Fibroblast of the conjunctiva (primary cell): ENCODE measurements at regions not wholly inside any gene's neighbourhood (a gene's known extent, or its start where the extent isn't known, plus 50 kb on each side); places are given as distances from the start of the nearest gene placed in this dataset.
A peak's percentile ranks its signal among the peaks of the same experiment; 100 is the strongest.
"Not testable (repeated sequence)": the region's sequence is repeated elsewhere in the genome, so short reads cannot be mapped to it uniquely, and the experiment has no call there.

Source experiments
- DNase-seq: peaks from one replicate; pipeline ENCODE4 v3.0.0-alpha.2; 2010; ENCODE audit warnings: low read depth

DNA sequence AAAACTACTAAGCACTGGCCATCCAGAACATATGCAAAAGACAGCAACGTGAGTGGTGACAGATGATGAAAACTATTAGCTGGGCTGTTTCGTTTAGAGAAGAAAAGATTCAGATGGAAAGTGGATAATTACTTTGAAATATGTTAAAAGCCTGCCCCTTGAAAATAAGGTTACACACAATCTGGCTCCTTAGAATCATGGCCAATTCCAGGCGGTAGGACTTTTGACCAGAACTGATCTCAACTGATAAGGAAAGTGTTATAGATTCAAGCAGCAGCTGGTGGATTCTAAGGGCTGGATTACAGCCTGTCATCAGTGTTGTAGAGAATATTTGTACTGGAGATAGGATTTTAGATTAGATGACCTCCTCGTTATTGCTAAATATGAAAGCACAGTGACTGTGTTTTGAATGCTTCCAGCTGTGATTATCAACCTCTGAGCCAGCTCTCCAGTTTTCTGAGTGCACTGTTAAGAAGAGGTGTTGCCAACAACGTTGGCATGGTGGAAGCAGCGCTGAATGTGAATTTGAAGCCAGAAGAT, 75.1 kb downstream of the KBTBD2 start:
- not testable (repeated sequence) for DNase-seq

DNA sequence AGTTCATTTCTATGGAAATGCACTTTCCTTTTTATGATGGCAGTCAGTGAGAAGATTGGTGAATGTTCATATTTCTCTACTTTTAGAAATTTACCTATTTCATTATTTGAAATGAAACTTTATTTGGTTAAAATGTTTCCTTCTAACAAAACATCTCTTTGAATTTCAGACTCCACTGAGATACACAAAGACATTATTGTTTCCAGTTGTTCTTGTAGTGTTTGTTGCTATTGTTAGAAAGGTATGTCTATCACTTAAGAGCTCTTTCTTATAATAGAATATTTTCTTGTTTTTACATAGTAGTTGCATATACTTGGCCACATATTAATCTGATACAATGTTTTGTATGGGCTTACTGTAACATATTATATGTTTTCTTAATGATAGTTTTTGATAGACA, 76.8 kb downstream of the KBTBD2 start:
- DNase-seq, result not testable (repeated sequence)

DNA sequence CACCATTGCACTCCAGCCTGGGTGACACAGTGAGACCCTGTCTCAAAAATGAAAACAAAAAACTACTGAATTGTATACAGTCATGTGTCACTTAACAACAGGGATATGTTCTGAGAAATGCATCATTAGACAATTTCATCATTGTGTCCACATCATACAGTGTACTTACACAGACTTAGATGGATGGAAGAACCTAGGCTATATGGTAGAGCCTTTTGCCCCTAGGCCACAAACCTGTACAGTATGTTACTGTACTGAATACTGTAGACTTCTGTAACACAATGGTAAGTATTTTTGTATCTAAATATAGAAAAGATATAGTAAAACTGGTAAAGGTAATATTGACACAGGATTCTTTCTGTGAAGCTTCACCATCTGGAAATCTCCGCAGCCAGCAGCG, 81.7 kb downstream of the KBTBD2 start:
- no peak for DNase-seq

DNA sequence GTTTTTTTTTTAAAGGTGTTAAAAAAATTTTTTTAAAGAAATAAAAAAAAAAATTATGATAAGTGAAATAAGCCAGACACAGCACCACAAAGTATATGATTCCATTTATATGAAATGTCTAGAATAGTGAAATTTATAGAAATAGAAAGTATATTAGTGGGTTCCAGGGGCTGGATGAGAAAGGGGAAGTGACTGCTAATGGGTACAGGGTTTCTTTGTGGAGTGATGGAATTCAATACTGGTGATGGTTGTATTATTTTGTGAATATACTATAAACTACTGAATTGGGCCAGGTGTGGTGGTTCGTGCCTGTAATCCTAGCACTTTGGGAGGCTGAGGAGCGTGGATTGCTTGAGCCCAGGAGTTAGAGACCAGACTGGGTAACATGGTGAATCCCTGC, 82.2 kb downstream of the KBTBD2 start:
- DNase-seq, result no peak

DNA sequence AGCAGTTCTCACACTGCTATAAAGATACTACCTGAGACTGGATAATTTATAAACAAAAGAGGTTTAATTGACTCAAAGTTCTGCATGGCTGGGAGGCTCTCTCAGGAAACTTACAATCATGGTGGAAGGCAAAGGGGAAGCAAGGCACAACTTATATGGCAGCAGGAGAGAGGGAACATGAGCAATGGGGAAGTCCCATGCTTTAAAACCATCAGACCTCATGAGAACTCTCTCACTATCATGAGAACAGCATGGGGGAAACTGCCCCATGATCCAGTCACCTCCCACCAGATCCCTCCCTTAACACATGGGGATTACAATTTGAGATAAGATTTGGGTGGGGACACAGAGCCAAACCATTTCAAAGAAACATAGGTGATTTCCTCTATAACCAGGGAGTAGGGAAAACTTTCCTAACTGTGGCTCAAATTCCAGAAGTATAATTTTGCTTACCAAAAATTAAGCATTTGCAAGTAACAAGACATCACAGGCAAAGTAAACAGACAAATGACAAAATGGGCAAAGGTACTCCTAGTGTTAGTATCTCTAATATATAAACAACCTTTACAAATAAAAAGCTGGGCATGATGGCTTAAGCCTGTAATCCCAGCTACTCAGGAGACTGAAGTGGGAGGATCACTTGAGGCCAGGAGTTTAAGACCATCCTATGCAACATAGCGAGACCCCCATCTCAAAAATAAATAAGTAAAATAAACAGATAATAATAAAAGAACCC, 88.0 kb downstream of the KBTBD2 start:
- DNase-seq, result no peak

DNA sequence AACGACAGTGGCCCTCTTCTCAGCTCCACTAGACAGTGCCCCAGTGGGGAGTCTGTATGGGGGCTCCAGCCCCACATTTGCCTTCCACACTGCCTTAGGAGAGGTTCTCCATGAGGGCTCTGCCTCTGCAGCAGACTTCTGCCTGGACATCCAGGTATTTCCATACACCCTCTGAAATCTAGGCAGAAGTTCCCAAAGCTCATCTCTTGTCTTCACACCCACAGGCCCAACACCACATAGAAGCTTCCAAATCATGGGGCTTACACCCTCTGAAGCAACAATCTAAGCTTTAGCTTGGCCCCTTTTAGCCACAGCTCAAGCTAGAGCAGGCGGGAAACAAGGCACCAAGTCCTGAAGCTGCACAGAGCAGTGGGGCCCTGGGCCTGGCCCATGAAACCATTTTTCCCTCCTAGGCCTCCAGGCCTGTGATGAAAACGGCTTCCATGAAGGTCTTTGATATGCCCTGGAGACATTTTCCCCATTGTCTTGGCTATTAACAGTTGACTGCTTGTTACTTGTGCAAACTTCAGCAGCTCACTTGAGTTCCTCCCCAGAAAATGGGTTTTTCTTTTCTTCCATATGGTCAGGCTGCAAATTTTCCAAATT, 89.2 kb downstream of the KBTBD2 start:
- DNase-seq, result no peak

DNA sequence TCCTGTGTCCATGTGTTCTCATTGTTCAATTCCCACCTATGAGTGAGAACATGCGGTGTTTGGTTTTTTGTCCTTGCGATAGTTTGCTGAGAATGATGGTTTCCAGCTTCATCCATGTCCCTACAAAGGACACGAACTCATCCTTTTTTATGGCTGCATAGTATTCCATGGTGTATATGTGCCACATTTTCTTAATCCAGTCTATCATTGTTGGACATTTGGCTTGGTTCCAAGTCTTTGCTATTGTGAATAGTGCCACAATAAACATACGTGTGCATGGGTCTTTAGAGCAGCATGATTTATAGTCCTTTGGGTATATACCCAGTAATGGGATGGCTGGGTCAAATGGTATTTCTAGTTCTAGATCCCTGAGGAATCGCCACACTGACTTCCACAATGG, 98.5 kb downstream of the KBTBD2 start:
- DNase-seq, result not testable (repeated sequence)

DNA sequence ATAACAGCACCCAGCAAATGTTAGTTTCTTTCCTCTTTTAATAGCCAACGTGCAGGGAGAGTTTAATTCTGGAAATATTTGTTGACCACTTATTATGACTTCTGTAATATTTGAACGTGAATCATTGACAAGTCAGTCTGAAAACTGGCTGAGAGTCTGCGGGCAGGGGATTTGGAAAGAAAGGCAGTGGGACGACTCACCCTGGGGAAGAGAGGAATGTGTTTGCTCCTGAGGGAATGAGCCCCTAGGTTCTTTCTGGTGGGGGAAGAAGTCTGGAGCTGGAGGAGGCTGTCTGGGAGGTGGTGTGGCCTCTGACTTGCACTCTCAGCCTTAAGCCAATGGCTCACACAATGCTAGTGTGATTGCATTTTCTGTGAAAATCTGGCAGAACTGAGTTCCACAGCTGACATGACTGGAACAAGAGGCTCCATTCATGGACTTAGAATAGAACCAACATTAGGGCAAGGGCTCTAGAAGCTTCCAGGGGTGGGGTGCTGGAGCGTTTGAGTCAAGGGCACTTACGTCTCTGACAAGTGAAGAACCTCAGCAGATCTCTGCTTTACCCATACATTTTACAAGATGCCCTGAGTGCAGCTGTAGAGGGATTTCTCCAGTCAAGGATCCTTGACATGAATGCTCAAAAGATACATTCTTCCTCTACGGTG, 100.7 kb downstream of the KBTBD2 start:
- peak; percentile 3 for DNase-seq

DNA sequence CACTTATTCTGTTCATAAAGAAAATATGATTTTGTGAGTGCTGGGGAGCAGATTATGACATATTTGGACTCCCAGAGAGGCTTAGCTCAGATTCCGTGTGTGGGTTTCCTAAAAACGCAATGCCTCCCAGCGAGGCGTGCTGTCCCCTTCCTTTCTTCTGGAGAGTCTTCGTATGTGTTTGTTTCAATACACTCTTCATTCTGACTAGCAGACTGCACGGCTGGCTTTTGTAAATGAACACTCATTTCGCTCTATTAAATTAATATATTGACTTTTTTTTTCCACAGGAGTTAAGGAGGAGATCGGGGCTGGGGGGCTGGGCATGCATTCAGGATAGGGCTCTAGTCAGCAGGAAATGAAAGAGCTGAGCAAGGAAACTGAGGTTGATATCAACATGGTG, 102.3 kb downstream of the KBTBD2 start:
- DNase-seq, result not testable (repeated sequence)

DNA sequence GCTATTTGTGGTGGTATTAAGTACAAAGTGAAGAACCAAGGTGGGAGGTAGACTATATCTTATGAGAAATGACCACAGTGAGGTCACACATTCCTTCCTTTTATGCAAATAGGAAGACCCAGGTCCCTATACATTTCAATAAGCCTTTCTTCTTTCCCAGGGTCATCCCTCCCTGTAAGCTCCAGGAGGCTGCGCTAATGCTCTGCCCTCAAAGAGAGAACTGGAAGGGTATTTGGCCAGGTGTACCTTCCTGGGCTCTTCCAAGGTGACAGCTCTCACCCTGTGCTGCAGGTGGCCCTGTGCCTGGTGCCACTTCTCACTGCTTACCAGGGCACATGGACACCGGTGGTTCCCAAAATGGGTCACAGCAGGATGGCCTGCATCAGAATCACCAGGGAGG, 103.4 kb downstream of the KBTBD2 start:
- not testable (repeated sequence) for DNase-seq

DNA sequence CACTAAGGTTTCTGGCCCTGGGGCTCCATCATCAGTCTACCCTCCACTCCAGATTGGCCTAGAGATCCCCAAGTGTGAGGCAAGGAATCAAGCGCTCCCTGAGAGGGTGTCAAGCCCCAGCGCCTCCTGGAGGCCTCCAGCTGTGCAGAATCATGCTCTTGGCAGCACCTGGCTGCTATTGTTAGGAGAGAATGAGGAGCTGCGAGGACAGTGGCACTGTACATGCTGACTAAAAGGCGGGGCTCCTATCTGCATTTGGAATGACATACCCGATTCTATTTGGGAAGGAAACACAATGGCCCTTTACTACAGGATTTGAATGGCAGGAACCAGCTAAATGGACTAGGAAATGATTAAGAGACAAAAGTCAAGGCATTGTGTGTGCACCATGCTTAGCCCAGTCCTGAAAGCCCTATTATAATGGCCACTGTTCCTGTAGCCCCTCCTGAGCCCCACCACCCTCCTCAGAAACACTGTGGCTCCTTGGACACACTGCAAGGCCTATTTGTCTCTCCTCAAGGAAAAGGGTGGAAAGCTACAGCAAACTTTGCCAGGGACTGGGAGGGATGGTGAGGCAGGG, 106.1 kb downstream of the KBTBD2 start:
- DNase-seq, result not testable (repeated sequence)

DNA sequence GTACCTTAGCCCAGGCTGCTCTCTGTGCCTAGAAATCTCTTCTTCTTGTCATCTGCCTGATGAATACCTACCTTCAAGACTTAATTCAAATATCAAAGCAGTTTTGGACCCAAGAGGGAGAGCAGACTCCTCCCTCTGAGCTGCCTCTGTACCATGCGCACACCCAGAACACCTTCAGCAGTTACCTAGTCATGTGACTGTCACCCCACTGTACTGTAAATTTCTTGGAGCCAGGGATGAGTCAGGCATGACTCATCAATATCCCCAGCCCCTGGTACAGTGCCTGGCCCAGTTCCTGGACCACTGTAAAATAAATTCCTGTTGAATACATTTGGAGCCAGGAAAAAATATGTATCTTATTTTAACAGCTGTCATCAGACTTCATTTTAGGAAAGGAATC, 111.7 kb downstream of the KBTBD2 start:
- not testable (repeated sequence) for DNase-seq

DNA sequence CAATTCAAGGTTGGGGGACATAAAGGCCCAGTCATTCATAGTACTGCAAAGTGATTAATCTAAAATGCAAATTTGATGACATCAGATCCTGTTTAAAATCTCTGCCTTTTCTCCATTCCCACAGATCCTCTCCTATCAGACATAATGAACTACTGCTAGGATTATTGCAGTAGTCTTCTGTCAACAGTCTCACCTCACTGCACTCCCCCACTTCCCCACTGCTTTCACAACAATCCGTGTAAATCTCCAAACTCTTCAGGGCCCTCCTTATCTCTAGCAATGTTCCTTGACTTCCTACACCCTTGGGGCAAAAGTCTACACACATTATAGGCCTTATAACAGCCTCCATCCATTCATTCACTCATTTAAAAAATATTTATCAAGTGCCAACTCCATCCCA, 112.4 kb downstream of the KBTBD2 start:
- DNase-seq, result no peak

DNA sequence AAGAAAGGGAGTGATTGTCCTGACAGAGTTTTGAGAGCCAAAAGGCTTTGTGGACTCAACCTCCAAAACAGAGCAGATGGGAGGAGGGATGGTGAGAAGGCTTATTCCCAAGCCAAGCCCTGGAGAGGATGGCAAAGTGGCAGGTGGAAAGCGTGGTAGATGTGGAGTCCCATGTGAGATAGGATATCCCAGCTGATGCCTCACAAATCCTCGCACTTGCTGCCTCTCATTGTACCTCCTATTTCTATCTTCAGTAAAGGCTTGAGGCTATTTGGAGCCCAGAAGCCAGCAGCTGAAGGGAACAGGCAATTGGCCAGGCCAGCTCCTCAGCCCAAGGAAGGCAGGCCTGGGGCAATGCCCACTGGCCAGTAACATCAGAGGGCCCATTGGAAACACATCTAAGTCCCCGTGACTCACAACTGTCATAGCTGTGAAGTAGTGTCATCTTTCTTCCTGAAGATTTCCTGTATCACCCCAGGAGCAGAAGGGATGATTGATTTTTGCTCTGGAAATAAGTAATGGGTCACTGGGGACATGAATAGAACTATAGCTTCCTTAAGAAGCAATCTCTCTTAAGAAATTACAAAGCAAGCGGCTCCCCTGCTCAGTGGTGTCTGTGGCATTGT, 114.4 kb downstream of the KBTBD2 start:
- DNase-seq, result not testable (repeated sequence)

DNA sequence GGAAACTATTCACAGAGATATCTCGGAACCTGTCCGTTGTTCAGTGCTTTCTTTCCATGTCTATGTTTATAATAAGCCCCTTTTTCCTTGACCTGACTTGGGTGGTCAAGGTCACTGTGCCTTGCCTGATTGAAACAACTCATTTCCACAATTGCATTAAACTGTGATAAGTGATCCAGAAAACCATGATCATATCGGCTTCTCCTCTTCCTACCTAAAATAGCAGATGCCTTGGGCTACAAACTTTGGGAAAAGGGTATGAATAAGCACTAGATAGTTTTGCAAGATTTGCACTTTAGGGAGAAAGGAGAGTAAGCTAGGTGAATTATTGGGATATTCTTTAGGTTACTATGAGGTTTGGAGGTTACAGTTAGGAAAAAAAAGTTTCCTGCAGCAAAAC, 115.2 kb downstream of the KBTBD2 start:
- DNase-seq, result not testable (repeated sequence)

DNA sequence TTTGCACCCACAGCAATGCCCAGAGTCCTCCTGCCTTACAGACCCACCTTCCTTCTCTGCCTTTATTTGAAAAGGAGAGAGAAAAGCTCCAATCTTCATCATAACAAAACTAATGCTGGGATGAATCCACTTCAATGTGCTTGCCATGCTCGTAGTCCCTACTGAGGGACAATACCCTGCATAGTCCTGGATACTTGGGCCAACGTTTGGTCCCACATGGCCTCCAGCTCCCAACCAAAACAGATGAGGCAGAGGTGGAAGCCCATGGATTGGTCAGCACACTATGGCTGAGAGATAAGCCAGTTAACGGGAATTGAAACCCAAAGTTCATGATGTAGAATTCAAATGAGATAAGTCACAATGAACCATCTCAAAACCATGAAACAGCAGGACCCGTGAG, 115.8 kb downstream of the KBTBD2 start:
- not testable (repeated sequence) for DNase-seq

DNA sequence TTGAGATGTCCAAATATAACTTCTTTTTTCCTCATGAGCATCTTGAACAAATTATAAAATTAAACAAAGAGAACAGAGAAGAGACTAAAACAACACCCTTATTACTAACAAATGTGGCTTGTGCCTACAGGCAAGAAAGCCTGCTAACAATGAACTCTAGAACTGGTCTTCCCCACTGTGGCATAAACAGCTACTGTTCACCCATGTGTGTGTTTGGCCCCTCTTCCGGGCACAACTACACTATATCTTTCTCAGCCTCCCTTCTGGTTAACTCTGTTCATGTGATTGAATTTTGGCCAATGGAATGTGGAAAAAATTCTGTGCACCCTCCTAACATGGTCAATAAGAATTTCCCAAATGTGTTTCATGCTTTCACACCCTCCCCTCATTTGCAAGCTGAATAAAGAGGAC, 117.0 kb downstream of the KBTBD2 start:
- DNase-seq, result peak; percentile 12

DNA sequence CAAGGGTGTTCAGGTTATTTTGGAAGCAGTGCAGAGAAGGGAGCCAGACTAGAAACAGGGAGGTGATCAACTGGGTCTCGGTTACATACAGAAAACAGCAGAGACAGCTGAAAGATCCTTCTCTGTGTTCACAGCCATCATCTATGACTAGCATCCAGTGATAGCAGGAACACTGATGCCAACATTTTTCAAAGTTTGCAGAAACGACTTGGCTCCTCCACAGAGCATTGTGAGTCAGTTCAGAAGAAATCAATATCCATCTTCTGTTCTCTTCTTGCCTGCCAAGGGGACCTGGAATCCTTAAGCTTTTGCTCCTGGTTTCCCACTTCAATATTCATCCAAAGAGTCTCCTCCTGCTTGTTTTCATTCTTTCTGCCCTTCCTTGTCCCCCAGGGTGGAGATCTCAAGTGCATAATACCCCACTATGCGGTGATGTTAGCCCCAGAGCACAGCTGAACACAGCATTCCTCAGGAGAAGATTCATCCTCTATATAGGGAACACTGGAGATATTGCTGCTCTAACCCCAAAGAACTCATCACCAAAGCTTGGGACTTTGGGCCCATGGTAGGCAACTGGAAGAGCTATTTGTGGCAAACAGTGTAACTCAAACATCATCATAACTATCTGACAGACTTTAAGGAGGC, 122.6 kb downstream of the KBTBD2 start:
- not testable (repeated sequence) for DNase-seq

DNA sequence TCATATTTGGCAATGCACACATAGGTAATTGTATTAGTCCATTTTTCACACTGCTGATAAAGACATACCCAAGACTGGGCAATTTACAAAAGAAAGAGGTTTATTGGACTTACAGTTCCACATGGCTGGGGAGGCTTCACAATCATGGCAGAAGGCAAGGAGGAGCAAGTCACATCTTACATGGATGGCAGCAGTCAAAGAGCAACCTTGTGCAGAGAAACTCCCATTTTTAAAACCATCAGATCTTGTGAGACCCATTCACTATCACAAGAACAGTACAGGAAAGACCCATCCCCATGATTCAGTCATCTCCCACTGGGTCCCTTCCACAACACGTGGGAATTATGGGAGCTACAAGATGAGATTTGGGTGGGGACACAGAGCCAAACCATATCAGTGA, 123.2 kb downstream of the KBTBD2 start:
- DNase-seq, result not testable (repeated sequence)

DNA sequence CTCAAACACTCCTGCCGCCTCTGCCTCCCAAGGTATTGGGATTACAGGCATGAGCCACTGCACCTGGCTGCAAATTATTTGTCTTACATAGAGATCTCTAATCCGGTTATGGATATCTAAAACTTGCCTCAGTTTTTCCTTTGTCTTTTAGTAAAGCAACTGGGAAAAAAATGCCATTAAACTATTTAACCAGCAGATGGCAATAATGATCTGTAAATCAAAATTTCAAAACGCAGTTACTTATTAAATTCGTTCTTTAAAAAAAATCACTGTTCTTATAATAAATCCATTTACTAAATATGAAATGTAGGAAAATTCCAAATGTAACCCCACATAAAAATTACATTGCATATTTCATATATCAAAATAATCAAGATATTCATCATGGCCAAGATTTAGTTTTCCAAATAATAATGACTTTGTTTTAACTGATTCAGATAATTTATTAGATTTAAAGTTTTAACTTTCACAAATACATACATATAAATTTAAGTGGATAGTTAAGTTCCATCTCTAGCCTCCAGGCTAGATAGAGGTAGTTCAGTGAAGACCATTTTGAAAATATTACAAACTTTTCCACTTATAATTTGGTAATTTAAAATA, 125.8 kb downstream of the KBTBD2 start:
- DNase-seq, result not testable (repeated sequence)

DNA sequence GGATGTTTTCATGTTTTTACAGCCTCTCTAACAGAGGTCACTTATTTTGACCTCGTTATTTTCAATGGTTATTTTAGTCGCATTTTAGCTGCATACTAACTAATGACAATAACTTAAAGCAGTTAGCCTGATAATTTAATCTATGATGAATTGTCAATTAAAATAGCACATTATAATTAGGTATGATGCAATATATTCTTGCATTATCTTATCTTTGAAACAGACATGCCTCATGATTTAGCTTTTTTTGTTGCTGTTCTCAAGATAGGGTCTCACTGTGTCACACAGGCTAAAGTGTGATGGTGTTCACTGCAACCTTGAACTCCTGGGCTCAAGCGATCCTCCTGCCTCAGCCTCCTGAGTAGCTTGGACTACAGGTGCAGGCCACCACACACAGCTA, 126.4 kb downstream of the KBTBD2 start:
- no peak for DNase-seq
